GM12874 (cell line): ENCODE measurements at regions not wholly inside any gene's neighbourhood (a gene's known extent, or its start where the extent isn't known, plus 50 kb on each side); places are given as distances from the start of the nearest gene placed in this dataset.

ENCODE experiments used
- CTCF ChIP-seq: IDR thresholded peaks from 2 replicates; pipeline ENCODE4 v1.5.1; 2011; ENCODE audit warnings: low read depth, mild to moderate bottlenecking, control low read depth, low read length, moderate library complexity; ENCODE audit not compliant: insufficient read depth

GRCh38 chr9:119810645-119811429 is 441.6 kb upstream of the BRINP1 start:
- TF ChIP-seq CTCF, result no peak

GRCh38 chr9:119803679-119804078 is 434.4 kb upstream of the BRINP1 start:
- no peak for TF ChIP-seq CTCF

- no peak for TF ChIP-seq CTCF
Observed at GRCh38 chr9:119802621-119803020, 433.4 kb upstream of the BRINP1 start.

- no peak for TF ChIP-seq CTCF
Observed at GRCh38 chr9:119802133-119802532, 432.9 kb upstream of the BRINP1 start.

- TF ChIP-seq CTCF, result no peak
Observed at GRCh38 chr9:119801311-119801710, 432.1 kb upstream of the BRINP1 start.

GRCh38 chr9:119795395-119795794 is 426.2 kb upstream of the BRINP1 start:
- no peak for TF ChIP-seq CTCF

- TF ChIP-seq CTCF, result no peak
Observed at GRCh38 chr9:119794836-119795235, 425.6 kb upstream of the BRINP1 start.
